Liver (tissue), 8 donors: ENCODE measurements at regions not wholly inside any gene's neighbourhood (a gene's known extent, or its start where the extent isn't known, plus 50 kb on each side); places are given as distances from the start of the nearest gene placed in this dataset.

Experiments used
- DNase-seq: peaks from one replicate; pipeline ENCODE4 v3.0.0-alpha.2; 2017; ENCODE audit warnings: low spot score
- H3K27ac ChIP-seq, 2 donors: one replicate each; pipeline ENCODE4 v1.7.0; 2013; ENCODE audit warnings: inconsistent platforms in 2 of 2, low read length in 2 of 2, control low read depth in 1 of 2, low read depth in 1 of 2, mild to moderate bottlenecking in 1 of 2
- H3K27me3 ChIP-seq, 4 donors: one replicate each; pipeline versions ENCODE4 v1.6.1 to v1.7.0; 2013; ENCODE audit warnings: low read length in 3 of 4, inconsistent platforms in 1 of 4, mild to moderate bottlenecking in 1 of 4, moderate library complexity in 1 of 4; ENCODE audit not compliant: control insufficient read depth in 4 of 4, insufficient read depth in 4 of 4
- H3K36me3 ChIP-seq, 4 donors: one replicate each; pipeline versions ENCODE4 v1.6.1 to v1.7.0; 2013; ENCODE audit warnings: low read length in 3 of 4, mild to moderate bottlenecking in 3 of 4, low read depth in 1 of 4, moderate library complexity in 1 of 4; ENCODE audit not compliant: control insufficient read depth in 4 of 4, insufficient read depth in 3 of 4
- H3K4me1 ChIP-seq, 4 donors: one replicate each; pipeline versions ENCODE4 v1.6.1 to v1.7.0; 2013; ENCODE audit warnings: low read length in 3 of 4, mild to moderate bottlenecking in 3 of 4, moderate library complexity in 1 of 4; ENCODE audit not compliant: control insufficient read depth in 4 of 4, insufficient read depth in 4 of 4
- H3K4me3 ChIP-seq, 3 donors: one replicate each; pipeline versions ENCODE4 v1.6.1 to v1.7.0; 2013; ENCODE audit warnings: low read length in 3 of 3, control low read depth in 1 of 3, low read depth in 1 of 3, mild to moderate bottlenecking in 1 of 3
- H3K9ac ChIP-seq, 2 donors: one replicate each; pipeline ENCODE4 v1.7.0; 2013; ENCODE audit warnings: low read length in 2 of 2, mild to moderate bottlenecking in 2 of 2, moderate library complexity in 2 of 2, control low read depth in 1 of 2, low read depth in 1 of 2
- H3K9me3 ChIP-seq, 4 donors: one replicate each; pipeline versions ENCODE4 v1.6.1 to v1.7.0; 2013; ENCODE audit warnings: low read length in 3 of 4; ENCODE audit not compliant: control insufficient read depth in 4 of 4
- ATF3 ChIP-seq: IDR thresholded peaks from 2 replicates; pipeline ENCODE4 v1.6.1; 2016; ENCODE audit warnings: antibody characterized with exemption
- CTCF ChIP-seq: fragments of 150-350 bp; IDR thresholded peaks from 2 replicates; pipeline ENCODE4 v1.5.1; 2017; ENCODE audit warnings: improper control_type of control experiment, low read depth, low read length; ENCODE audit not compliant: missing input control
- EGR1 ChIP-seq, 2 donors: IDR thresholded peaks; 2 replicates each; pipeline ENCODE4 v1.6.1; 2016 to 2018; ENCODE audit warnings: antibody characterized with exemption in 2 of 2, low read depth in 2 of 2
- FOXA1 ChIP-seq: IDR thresholded peaks from 2 replicates; pipeline ENCODE4 v1.6.1; 2016; ENCODE audit warnings: antibody characterized with exemption
- FOXA2 ChIP-seq: IDR thresholded peaks from 2 replicates; pipeline ENCODE4 v1.6.1; 2016; ENCODE audit warnings: antibody characterized with exemption
- GABPA ChIP-seq, 2 donors: IDR thresholded peaks in 1 of 2; conservative IDR thresholded peaks in 1 of 2; 2 replicates each; pipeline ENCODE4 v1.6.1; 2016; ENCODE audit warnings: antibody characterized with exemption in 2 of 2, mild to moderate bottlenecking in 1 of 2, moderate library complexity in 1 of 2
- HNF4A ChIP-seq, 2 donors: conservative IDR thresholded peaks; 2 replicates each; pipeline ENCODE4 v1.6.1; 2016; ENCODE audit warnings: antibody characterized with exemption in 2 of 2, mild to moderate bottlenecking in 2 of 2
- HNF4G ChIP-seq: IDR thresholded peaks from 2 replicates; pipeline ENCODE4 v1.6.1; 2016; ENCODE audit warnings: antibody characterized with exemption
- JUND ChIP-seq, 2 donors: IDR thresholded peaks; 2 replicates each; pipeline ENCODE4 v1.6.1; 2016; ENCODE audit warnings: antibody characterized with exemption in 2 of 2
- MAX ChIP-seq: IDR thresholded peaks from 2 replicates; pipeline ENCODE4 v1.6.1; 2016; ENCODE audit warnings: antibody characterized with exemption
- NR2F2 ChIP-seq: IDR thresholded peaks from 2 replicates; pipeline ENCODE4 v1.6.1; 2016; ENCODE audit warnings: antibody characterized with exemption
- RAD21 ChIP-seq, 2 donors: IDR thresholded peaks; 2 replicates each; pipeline ENCODE4 v1.6.1; 2016; ENCODE audit warnings: antibody characterized with exemption in 2 of 2, mild to moderate bottlenecking in 2 of 2
- RXRA ChIP-seq, 2 donors: IDR thresholded peaks; 2 replicates each; pipeline ENCODE4 v1.6.1; 2017 to 2018; ENCODE audit warnings: antibody characterized with exemption in 2 of 2, mild to moderate bottlenecking in 1 of 2
- SP1 ChIP-seq: IDR thresholded peaks from 2 replicates; pipeline ENCODE4 v1.6.1; 2018; ENCODE audit warnings: antibody characterized with exemption, mild to moderate bottlenecking
- TAF1 ChIP-seq: conservative IDR thresholded peaks from 2 replicates; pipeline ENCODE4 v1.6.1; 2016; ENCODE audit warnings: antibody characterized with exemption, mild to moderate bottlenecking
- YY1 ChIP-seq: IDR thresholded peaks from 2 replicates; pipeline ENCODE4 v1.6.1; 2016; ENCODE audit warnings: antibody characterized with exemption, mild to moderate bottlenecking
- WGBS: extraction: QIAGEN DNeasy Blood & Tissue Kit; methylation state at CpG from one replicate; pipeline ENCODE4 v1.1.7; 2013; 5-methylcytosine and 5-hydroxymethylcytosine counted together
- TF ChIP-seq, protein P1 (sequence below): IDR thresholded peaks from 2 replicates; pipeline ENCODE4 v1.6.1; 2016; ENCODE audit warnings: antibody characterized with exemption, mild to moderate bottlenecking
- TF ChIP-seq, protein P2 (sequence below): IDR thresholded peaks from 2 replicates; pipeline ENCODE4 v1.6.1; 2016; ENCODE audit warnings: antibody characterized with exemption
- donor health status: healthy.
- donor health status: healthy.
- donor health status: healthy.
- donor health status: healthy.
- donor health status: healthy.

GRCh38 chr7:52723606-52724005 lies 311.8 kb upstream of the POM121L12 start:
- no peak for TF ChIP-seq JUND (IDR thresholded peaks at IDR 0.05)
- TF ChIP-seq MAX: no peak
- TF ChIP-seq RXRA (IDR thresholded peaks at IDR 0.05): no peak
- no peak for TF ChIP-seq RAD21 (IDR thresholded peaks at IDR 0.05)
- TF ChIP-seq EGR1 (IDR thresholded peaks at IDR 0.05; ENCODE audit: low read depth in 2 of 2): no peak
- no peak for TF ChIP-seq HNF4G
- TF ChIP-seq CTCF: no peak
- no peak for TF ChIP-seq SP1
- no peak for TF ChIP-seq HNF4A (conservative IDR thresholded peaks at IDR 0.05)
- TF ChIP-seq FOXA2: no peak
- TF ChIP-seq GABPA (IDR thresholded peaks at IDR 0.05 in 1 of 2, conservative IDR thresholded peaks at IDR 0.05 in 1 of 2): no peak
- TF ChIP-seq, protein P1, sequence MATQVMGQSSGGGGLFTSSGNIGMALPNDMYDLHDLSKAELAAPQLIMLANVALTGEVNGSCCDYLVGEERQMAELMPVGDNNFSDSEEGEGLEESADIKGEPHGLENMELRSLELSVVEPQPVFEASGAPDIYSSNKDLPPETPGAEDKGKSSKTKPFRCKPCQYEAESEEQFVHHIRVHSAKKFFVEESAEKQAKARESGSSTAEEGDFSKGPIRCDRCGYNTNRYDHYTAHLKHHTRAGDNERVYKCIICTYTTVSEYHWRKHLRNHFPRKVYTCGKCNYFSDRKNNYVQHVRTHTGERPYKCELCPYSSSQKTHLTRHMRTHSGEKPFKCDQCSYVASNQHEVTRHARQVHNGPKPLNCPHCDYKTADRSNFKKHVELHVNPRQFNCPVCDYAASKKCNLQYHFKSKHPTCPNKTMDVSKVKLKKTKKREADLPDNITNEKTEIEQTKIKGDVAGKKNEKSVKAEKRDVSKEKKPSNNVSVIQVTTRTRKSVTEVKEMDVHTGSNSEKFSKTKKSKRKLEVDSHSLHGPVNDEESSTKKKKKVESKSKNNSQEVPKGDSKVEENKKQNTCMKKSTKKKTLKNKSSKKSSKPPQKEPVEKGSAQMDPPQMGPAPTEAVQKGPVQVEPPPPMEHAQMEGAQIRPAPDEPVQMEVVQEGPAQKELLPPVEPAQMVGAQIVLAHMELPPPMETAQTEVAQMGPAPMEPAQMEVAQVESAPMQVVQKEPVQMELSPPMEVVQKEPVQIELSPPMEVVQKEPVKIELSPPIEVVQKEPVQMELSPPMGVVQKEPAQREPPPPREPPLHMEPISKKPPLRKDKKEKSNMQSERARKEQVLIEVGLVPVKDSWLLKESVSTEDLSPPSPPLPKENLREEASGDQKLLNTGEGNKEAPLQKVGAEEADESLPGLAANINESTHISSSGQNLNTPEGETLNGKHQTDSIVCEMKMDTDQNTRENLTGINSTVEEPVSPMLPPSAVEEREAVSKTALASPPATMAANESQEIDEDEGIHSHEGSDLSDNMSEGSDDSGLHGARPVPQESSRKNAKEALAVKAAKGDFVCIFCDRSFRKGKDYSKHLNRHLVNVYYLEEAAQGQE: no peak
- TF ChIP-seq NR2F2: no peak
- TF ChIP-seq YY1: no peak
- TF ChIP-seq FOXA1: no peak
- no peak for TF ChIP-seq ATF3
- no peak for TF ChIP-seq TAF1
- TF ChIP-seq, protein P2, sequence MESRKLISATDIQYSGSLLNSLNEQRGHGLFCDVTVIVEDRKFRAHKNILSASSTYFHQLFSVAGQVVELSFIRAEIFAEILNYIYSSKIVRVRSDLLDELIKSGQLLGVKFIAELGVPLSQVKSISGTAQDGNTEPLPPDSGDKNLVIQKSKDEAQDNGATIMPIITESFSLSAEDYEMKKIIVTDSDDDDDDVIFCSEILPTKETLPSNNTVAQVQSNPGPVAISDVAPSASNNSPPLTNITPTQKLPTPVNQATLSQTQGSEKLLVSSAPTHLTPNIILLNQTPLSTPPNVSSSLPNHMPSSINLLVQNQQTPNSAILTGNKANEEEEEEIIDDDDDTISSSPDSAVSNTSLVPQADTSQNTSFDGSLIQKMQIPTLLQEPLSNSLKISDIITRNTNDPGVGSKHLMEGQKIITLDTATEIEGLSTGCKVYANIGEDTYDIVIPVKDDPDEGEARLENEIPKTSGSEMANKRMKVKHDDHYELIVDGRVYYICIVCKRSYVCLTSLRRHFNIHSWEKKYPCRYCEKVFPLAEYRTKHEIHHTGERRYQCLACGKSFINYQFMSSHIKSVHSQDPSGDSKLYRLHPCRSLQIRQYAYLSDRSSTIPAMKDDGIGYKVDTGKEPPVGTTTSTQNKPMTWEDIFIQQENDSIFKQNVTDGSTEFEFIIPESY: no peak
- WGBS: 58% methylated on average over 5 of the region's 5 CpGs

More at GRCh38 chr7:52723606-52724005, 311.8 kb upstream of the POM121L12 start:
- no peaks in the 10 kb centered on the region for H3K36me3 ChIP-seq
- no peak overlapping the region for H3K9ac ChIP-seq
- no peaks in the 10 kb centered on the region for H3K27me3 ChIP-seq
- no peak for DNase-seq
- H3K9me3 ChIP-seq: no peaks in the 10 kb centered on the region
- H3K27ac ChIP-seq: no peak overlapping the region
- no peak overlapping the region for H3K4me3 ChIP-seq
- H3K4me1 ChIP-seq: no peaks in the 10 kb centered on the region
